T-helper 17 cell (primary cell): ENCODE measurements at regions not wholly inside any gene's neighbourhood (a gene's known extent, or its start where the extent isn't known, plus 50 kb on each side); places are given as distances from the start of the nearest gene placed in this dataset.
A peak's percentile ranks its signal among the peaks of the same experiment; 100 is the strongest.
"Not testable (repeated sequence)": the region's sequence is repeated elsewhere in the genome, so short reads cannot be mapped to it uniquely, and the experiment has no call there.

Source experiments
- ATAC-seq: fragments of 150-1000 bp; cut with Tn5 transposase; 2 replicates; pipeline ENCODE4 v1.10.0; 2021; ENCODE audit warnings: mild to moderate bottlenecking, moderate library complexity
- DNase-seq, 3 donors: peaks; one replicate each; pipeline versions ENCODE4 v3.0.0 to v3.0.0-alpha.2; 2020 to 2021
- H3K9me3 ChIP-seq: one replicate; pipeline ENCODE4 v1.7.0; 2013; ENCODE audit warnings: low read length, mild to moderate bottlenecking; ENCODE audit not compliant: control insufficient read depth, poor library complexity, severe bottlenecking
- H3K27ac Mint-ChIP-seq: one replicate; pipeline ENCODE4 v1.8.0; 2022; ENCODE audit warnings: mild to moderate bottlenecking, moderate library complexity, mixed read lengths
- H3K27me3 Mint-ChIP-seq: one replicate; pipeline ENCODE4 v1.8.0; 2022; ENCODE audit warnings: mixed read lengths
- H3K36me3 Mint-ChIP-seq: one replicate; pipeline ENCODE4 v1.8.0; 2022; ENCODE audit warnings: low read depth, mixed read lengths
- H3K4me1 Mint-ChIP-seq: one replicate; pipeline ENCODE4 v1.8.0; 2022; ENCODE audit warnings: mild to moderate bottlenecking, mixed read lengths
- H3K4me3 Mint-ChIP-seq: one replicate; pipeline ENCODE4 v1.8.0; 2022; ENCODE audit warnings: mild to moderate bottlenecking, moderate library complexity, mixed read lengths

DNA sequence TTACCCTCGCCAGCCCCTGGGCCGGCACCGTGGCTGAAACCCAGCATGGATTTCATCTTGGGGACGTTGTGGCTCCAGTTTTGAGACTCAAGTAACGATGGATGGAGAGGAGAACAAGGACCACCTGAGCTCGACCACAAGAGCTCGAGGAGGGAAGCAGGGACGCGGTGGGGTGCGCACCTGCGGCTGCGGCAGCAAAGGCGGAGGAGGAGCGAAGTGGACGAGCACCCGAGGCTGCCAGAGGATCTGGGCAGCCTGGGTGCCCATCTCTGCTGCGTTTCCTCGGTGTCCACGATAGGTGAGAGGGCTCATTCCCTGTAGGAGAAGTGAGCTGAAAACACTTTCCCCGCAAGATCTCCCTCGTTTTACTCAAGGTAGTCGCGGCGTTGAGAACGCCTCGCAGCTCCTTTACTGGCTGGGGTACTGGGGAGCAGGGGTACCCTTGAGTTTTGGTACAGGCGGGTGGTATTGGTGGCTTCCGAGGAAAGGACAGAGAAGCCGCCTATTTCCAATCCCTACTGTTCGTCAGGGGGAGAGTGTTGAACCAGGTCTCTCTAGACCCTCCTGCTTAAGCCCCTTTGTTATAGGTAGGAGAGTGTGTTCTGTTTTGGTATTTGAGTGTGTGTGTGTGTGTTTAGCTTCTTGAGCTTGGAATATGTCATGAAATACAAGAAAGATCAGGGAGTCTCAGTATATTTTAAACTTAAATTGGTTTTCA, 137.7 kb downstream of the TRIM27 start:
- Mint-ChIP-seq H3K27ac (no peak overlapping the region), H3K27me3 (peaks cover 75% of the 10 kb centered on the region), H3K36me3 (peaks cover 4% of the 10 kb centered on the region), H3K4me3 (no peak overlapping the region), H3K4me1 (peaks cover 2% of the 10 kb centered on the region)
- DNase-seq: no peak
- ATAC-seq: no peak
- H3K9me3 ChIP-seq: peaks cover 3% of the 10 kb centered on the region

DNA sequence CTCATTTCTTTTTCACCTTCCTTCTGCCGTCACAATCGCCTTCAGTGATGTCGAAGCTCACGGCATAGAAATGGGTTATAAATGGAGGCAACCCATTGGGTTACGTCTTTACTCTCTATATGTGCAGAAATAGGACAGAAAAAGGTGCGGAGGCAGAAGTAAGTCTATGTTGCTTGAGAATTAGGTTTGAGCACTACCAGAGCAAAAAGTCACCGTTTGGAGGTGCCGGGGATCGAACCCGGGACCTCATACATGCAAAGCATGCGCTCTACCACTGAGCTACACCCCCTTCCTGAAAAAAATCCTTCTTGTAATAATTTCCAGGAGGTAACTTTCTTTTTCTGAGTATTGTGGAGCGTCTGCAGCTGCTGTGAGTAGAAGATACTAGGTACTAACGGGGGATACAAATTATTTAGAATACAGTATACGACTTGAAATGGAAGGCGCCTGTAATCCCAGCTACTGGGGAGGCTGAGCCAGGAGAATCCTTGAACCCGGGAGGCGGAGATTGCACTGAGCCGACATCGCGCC, 134.2 kb downstream of the TRIM27 start:
- Mint-ChIP-seq H3K4me1 (peaks cover 2% of the 10 kb centered on the region), H3K27ac (no peak overlapping the region), H3K4me3 (peak overlapping the region; percentile 8), H3K36me3 (no peaks in the 10 kb centered on the region), H3K27me3 (peaks cover 78% of the 10 kb centered on the region)
- peaks cover 5% of the 10 kb centered on the region for H3K9me3 ChIP-seq
- DNase-seq (no peak), ATAC-seq (no peak)

DNA sequence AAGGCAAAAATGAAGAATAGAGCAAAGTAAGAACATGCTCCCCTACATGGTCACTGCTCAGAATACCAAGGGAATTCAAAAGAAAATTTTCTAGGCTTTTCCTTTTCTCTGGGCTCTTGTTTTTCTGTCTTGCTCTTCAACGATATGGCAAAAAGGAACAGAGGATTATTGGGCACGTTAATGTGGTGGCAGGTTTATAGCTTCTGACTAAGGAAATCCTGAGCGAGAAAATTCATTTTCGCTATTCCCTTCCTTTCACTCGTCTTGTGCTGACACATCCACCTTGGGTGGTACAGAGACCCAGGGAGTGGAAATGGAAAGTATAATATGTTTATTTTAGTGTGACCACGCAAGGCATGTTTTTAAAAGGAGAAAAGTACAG, 132.8 kb downstream of the TRIM27 start:
- ATAC-seq (no peak), DNase-seq (no peak)
- no peak overlapping the region for H3K4me3 Mint-ChIP-seq
- no peaks in the 10 kb centered on the region for H3K36me3 Mint-ChIP-seq
- H3K9me3 ChIP-seq: peaks cover 5% of the 10 kb centered on the region
- peaks cover 8% of the 10 kb centered on the region for H3K4me1 Mint-ChIP-seq
- peaks cover 88% of the 10 kb centered on the region for H3K27me3 Mint-ChIP-seq
- H3K27ac Mint-ChIP-seq: peak overlapping the region; percentile 1

DNA sequence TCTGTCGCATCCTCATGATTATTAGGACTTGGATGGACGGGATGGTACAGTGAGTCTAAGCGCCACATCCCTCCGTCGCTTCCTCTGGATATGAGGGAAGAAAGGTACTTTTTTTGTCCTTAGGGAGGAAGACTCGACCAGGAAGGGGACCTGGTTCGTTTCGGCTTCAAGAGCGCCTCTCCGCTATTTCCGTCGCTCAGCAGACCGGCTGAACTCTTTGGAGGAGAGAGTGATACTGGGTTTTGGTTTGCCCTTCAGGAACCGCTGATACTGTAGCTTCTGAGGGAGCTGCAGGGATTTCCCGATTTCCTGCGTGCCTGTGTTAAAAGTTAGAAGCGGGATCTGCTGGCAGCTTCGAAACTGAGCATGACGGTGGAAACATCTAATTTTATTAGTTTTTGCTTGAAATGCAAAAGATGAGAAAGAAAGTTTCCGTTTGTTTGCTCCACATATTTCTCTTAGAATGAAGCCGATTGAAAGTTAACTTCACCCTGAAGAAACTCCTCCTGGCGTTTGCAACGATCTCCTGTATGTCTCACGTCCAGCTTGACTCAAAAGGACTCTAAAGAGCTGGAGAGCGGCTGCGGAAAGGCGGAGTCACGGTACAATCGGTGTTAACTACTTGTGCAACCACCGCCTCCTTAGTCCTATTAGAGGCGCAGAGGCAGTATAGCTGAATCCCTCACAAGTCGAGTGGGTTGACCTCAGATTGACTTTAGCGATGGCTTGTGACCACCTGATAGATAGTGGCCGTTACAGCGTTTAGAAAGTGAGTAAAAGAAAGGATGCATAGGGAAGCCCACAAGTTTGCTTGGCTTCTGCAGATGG, 129.4 kb downstream of the TRIM27 start:
- Mint-ChIP-seq H3K27ac (no peak overlapping the region), H3K4me3 (no peak overlapping the region), H3K27me3 (peaks cover 84% of the 10 kb centered on the region), H3K4me1 (peaks cover 6% of the 10 kb centered on the region), H3K36me3 (no peaks in the 10 kb centered on the region)
- DNase-seq (no peak), ATAC-seq (no peak)
- peaks cover 4% of the 10 kb centered on the region for H3K9me3 ChIP-seq

DNA sequence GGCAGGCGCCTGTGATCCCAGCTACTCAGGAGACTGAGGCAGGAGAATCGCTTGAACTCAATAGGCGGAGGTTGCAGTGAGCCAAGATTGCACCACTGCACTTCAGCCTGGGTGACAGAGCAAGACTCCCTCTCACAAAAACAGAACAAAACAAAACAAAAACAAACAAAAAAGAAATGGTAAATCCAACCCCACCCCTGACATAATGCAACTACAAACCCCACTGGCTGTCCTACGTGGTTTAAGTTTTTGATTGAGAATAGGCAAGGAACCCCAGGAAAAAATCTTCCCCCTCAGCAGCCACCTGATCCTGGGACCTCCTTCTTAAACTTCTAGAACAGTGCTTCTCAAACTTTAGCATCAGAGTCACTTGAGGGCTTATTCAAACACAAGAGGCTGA, 123.1 kb downstream of the TRIM27 start:
- not testable (repeated sequence) for H3K4me3 Mint-ChIP-seq, H3K9me3 ChIP-seq, DNase-seq, H3K4me1 Mint-ChIP-seq, H3K36me3 Mint-ChIP-seq, H3K27ac Mint-ChIP-seq, ATAC-seq
- peaks cover 82% of the 10 kb centered on the region for H3K27me3 Mint-ChIP-seq

DNA sequence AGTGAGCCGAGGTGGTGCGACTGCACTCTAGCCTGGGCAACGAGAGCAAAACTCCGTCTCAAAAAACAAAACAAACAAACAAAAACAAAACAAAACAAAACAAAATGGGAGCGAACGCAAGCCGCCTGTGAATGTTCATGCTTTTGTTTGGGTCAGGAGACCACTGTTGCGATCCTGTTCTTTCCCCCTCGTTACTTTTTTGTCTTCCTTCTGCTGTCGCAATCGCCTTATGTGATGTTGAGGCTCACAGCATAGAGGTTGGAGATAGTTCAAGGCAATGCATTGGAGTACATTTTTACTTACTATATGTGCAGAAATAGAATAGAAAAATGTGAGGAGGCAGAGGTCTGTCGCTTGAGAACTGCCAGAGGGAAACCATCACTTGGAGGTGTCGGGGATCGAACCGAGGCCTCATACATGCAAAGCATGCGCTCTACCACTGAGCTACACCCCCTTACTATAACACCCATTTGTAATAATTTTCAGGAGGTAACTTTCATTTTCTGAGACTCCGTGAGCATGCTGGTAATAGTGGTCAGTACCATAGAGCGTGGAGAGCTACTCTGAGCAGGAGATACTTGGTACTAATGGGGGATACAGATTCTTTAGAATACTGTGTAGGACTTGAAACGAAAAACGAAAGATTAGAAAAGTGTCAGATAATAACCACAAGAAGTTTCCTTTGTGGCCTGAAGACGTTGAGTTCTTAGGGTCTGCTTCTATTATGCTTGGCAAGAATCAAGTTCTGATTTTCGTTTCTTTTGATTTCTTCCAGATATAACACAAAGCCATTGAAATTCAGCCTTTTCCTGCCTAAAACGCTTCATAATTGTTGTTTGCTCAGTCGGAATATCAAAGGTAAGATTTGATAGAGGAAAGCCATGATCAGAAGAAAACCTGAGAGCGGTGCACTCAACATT, 121.1 kb downstream of the TRIM27 start:
- peaks cover 73% of the 10 kb centered on the region for H3K27me3 Mint-ChIP-seq
- ATAC-seq (no peak), DNase-seq (no peak)
- no peaks in the 10 kb centered on the region for H3K9me3 ChIP-seq
- no peak overlapping the region for H3K4me3 Mint-ChIP-seq
- no peak overlapping the region for H3K27ac Mint-ChIP-seq
- no peaks in the 10 kb centered on the region for H3K4me1 Mint-ChIP-seq
- H3K36me3 Mint-ChIP-seq: peaks cover 3% of the 10 kb centered on the region

DNA sequence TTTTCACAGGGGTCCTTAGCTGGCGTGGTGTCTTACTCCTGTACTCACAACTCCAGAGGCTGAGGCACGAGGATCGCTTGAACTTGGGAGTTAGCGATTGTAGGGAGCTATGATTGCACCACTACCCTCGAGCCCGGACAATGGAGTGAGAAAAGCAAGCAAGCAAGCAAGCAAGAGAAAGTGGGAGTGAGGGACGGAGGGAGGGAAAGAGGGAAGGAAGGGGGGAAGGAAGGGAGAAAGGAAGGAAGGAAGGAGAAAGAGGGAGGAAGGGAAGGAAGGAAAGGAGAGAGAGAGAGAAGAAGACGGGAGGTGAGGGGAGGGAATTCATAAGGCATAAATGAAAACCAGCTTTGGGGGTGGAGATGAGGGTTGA, 120.5 kb downstream of the TRIM27 start:
- Mint-ChIP-seq H3K27ac (no peak overlapping the region), H3K4me1 (no peaks in the 10 kb centered on the region), H3K4me3 (no peak overlapping the region), H3K36me3 (peaks cover 3% of the 10 kb centered on the region), H3K27me3 (peaks cover 74% of the 10 kb centered on the region)
- ATAC-seq (no peak), DNase-seq (no peak)
- H3K9me3 ChIP-seq: peaks cover 4% of the 10 kb centered on the region

DNA sequence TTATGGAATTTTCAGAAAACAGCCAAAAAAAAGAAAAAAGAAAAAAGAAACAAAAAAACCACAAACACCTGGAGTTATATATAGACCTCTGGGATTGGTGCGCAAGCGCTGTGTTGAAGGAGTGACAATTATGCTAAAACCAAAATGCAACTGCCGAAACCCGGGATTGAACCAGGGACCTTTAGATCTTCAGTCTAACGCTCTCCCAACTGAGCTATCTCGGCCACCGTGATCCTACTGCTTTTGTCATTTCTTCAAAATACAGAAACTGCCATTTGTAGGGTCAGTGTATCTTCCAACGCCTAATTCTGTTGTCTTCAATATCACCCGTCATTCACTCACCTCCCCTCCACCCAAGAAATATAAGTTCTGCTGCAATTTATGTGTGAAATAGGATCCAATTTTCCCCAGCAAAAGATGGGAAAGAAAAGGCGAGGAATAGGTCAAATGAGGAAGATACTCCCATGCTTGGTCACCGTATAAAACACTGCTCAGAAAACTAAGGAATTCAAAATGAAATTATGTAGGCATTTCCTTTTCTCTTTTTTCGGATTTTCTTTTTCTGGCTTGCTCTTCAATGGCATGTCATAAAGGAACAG, 116.0 kb downstream of the TRIM27 start:
- Mint-ChIP-seq H3K4me1 (no peaks in the 10 kb centered on the region), H3K27me3 (peaks cover 74% of the 10 kb centered on the region), H3K4me3 (no peak overlapping the region), H3K27ac (peak overlapping the region; percentile 1), H3K36me3 (peaks cover 2% of the 10 kb centered on the region)
- ATAC-seq (no peak), DNase-seq (no peak)
- peaks cover 16% of the 10 kb centered on the region for H3K9me3 ChIP-seq

DNA sequence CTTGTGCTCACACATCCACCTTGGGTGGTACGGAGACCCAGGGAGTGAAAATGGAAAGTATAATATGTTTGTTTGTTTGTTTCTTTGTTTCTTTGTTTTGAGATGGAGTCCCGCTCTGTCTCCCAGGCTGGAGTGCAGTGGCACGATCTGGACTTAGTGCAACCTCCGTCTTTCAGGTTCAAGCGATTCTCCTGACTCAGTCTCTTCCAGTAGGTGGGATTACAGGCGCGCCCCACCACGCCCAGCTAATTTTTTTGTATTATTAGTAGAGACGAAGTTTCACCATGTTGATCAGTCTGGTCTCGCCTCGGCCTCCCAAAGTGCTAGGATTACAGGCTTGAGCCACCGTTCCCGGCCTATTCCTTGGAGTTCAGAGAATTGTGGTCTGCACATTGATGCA, 115.4 kb downstream of the TRIM27 start:
- DNase-seq: no peak
- H3K4me1 Mint-ChIP-seq: no peaks in the 10 kb centered on the region
- peak overlapping the region; percentile 1 for H3K27ac Mint-ChIP-seq
- peaks cover 2% of the 10 kb centered on the region for H3K36me3 Mint-ChIP-seq
- peaks cover 74% of the 10 kb centered on the region for H3K27me3 Mint-ChIP-seq
- H3K9me3 ChIP-seq: peaks cover 16% of the 10 kb centered on the region
- no peak for ATAC-seq
- H3K4me3 Mint-ChIP-seq: no peak overlapping the region

DNA sequence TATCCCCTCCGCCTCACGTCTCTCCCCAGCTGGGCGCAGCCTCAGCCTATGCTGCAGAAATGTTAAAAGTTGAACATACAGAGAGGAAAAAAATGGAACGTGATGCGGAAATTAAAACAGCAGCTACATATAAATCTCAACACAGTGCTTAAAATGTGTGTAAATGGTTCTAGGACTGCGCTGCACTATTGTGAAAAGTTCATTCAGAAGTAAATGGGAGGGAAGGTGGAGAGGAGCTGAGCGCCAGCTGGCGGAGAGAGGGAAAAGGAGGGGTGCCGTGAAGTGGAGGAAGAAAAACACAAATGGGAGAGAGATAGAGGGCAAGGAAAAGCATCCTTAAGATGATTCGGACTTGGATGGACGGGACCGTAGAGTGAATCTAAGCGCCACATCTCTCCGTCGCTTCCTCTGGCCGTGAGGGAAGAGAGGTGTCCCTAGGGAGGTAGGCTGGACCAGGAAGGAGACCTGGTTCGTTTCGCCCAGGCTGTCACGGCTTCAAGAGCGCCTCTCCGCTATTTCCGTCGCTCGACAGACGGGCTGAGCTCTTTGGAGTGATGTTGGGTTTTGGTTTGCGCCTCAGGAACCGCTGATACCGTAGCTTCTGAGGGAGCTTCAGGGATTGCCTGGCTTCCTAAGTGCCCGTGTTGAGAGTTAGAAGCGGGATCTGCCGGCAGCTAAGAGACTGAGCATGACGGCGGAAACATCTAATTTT, 113.7 kb downstream of the TRIM27 start:
- Mint-ChIP-seq H3K4me3 (peak overlapping the region; percentile 13), H3K4me1 (no peaks in the 10 kb centered on the region), H3K27ac (peak overlapping the region; percentile 3)

DNA sequence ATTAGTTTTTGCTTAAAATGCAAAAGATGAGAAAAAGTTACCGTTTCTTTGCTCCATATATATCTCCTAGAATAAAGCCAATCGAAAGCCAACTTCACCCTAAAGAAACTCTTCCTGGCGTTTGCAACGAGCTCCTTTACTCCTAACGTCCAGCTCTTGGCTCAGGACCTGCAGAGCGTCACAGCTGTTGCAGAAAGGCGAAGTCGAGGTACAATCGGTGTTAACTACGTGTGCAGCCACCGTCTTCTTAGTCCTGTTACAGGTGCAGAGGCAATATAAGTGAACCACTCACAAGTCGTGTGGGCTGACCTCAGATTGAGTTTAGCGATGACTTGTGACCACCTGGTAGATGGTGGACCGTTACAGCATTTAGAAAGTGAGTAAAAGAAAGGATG, 113.1 kb downstream of the TRIM27 start:
- ATAC-seq (no peak), DNase-seq (no peak)
- H3K4me1 Mint-ChIP-seq: no peaks in the 10 kb centered on the region
- peaks cover 2% of the 10 kb centered on the region for H3K36me3 Mint-ChIP-seq
- H3K27ac Mint-ChIP-seq: no peak overlapping the region
- peaks cover 16% of the 10 kb centered on the region for H3K9me3 ChIP-seq
- peaks cover 82% of the 10 kb centered on the region for H3K27me3 Mint-ChIP-seq
- H3K4me3 Mint-ChIP-seq: no peak overlapping the region

More for the DNA sequence above, 113.7 kb downstream of the TRIM27 start:
- DNase-seq (no peak), ATAC-seq (no peak)
- Mint-ChIP-seq H3K36me3 (peaks cover 2% of the 10 kb centered on the region), H3K27me3 (peaks cover 77% of the 10 kb centered on the region)
- peaks cover 16% of the 10 kb centered on the region for H3K9me3 ChIP-seq

DNA sequence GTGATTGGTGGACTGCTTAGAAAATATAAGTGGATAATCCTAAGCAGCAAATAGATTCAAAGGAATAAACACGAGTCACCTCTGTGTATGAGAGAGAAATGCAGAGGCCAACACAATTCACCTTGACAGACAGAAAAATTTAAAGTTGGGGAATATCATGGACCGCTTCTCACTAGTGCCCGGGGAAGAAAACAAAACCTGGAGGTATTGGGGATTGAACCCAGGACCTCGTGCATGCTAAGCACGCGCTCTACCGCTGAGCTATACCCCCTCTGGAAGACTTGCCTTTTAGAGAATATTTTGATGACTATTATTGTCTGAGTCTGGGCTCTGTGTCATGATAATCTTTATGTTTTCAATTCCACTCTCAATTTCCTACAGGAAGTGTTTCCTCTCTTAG, 111.9 kb downstream of the TRIM27 start:
- DNase-seq (no peak), ATAC-seq (no peak)
- peaks cover 16% of the 10 kb centered on the region for H3K9me3 ChIP-seq
- no peak overlapping the region for H3K4me3 Mint-ChIP-seq
- H3K27me3 Mint-ChIP-seq: peaks cover 91% of the 10 kb centered on the region
- no peaks in the 10 kb centered on the region for H3K4me1 Mint-ChIP-seq
- peaks cover 2% of the 10 kb centered on the region for H3K36me3 Mint-ChIP-seq
- peak overlapping the region; percentile 22 for H3K27ac Mint-ChIP-seq
